ENCODE measurements at regions not wholly inside any gene's neighbourhood (a gene's known extent, or its start where the extent isn't known, plus 50 kb on each side); places are given as distances from the start of the nearest gene placed in this dataset.

- Mint-ChIP-seq H3K27ac (no peak overlapping the region), H3K4me1 (no peaks in the 10 kb centered on the region), H3K4me3 (no peak overlapping the region), H3K36me3 (no peaks in the 10 kb centered on the region), H3K27me3 (ENCODE audit: low read depth) (no peaks in the 10 kb centered on the region), H3K9me3 (peaks cover 3% of the 10 kb centered on the region)
- ATAC-seq (no peak), DNase-seq (ENCODE audit: low spot score) (no peak)
- POLR2A ChIA-PET = no interaction called here
- CTCF ChIA-PET = interaction anchor here (0.6 to 0.8 kb wide), 2 partner anchors 9 to 48 kb away, joined by 3 to 4 read pairs; no protein-coding TSS in a partner anchor
- TF ChIP-seq AFF4 (CRISPR knock-in tag; IDR thresholded peaks at IDR 0.05; ENCODE audit: borderline replicate concordance) = no peak
- no peak for TF ChIP-seq SP1 (CRISPR knock-in tag; conservative IDR thresholded peaks at IDR 0.05)
- no peak for TF ChIP-seq TP53 (CRISPR knock-in tag; IDR thresholded peaks at IDR 0.05)
- TF ChIP-seq TEAD4 (CRISPR knock-in tag; IDR thresholded peaks at IDR 0.05) = no peak
- no peak for TF ChIP-seq OVOL2 (CRISPR knock-in tag; IDR thresholded peaks at IDR 0.05; ENCODE audit: borderline replicate concordance)
- no peak for TF ChIP-seq ZSCAN18 (CRISPR knock-in tag; IDR thresholded peaks at IDR 0.05)
- no peak for TF ChIP-seq ZBTB43 (CRISPR knock-in tag; IDR thresholded peaks at IDR 0.05)
- no peak for TF ChIP-seq ATF2 (CRISPR knock-in tag; IDR thresholded peaks at IDR 0.05; ENCODE audit: borderline replicate concordance, low read depth)
- TF ChIP-seq ZNF121 (CRISPR knock-in tag; IDR thresholded peaks at IDR 0.05) = no peak
- no peak for TF ChIP-seq ZMAT4 (CRISPR knock-in tag; IDR thresholded peaks at IDR 0.05)
- TF ChIP-seq ATF3 (CRISPR knock-in tag; conservative IDR thresholded peaks at IDR 0.05) = no peak
- TF ChIP-seq GABPB1 (CRISPR knock-in tag; IDR thresholded peaks at IDR 0.05) = no peak
Measured at GRCh38 chr13:89883893-89884448, 1463.5 kb upstream of the MIR17HG start.

GRCh38 chr13:89890806-89891205 is 1456.7 kb upstream of the MIR17HG start:
- peaks cover 17% of the 10 kb centered on the region for H3K9me3 Mint-ChIP-seq
- DNase-seq (ENCODE audit: low spot score) = no peak
- CTCF ChIA-PET = no interaction called here
- POLR2A ChIA-PET = no interaction called here
- no peaks in the 10 kb centered on the region for H3K36me3 Mint-ChIP-seq
- no peak for ATAC-seq
- no peak overlapping the region for H3K4me3 Mint-ChIP-seq
- H3K4me1 Mint-ChIP-seq = no peaks in the 10 kb centered on the region
- no peak overlapping the region for H3K27ac Mint-ChIP-seq
- no peaks in the 10 kb centered on the region for H3K27me3 Mint-ChIP-seq (ENCODE audit: low read depth)
- no peak for TF ChIP-seq ZNF281 (CRISPR knock-in tag; IDR thresholded peaks at IDR 0.05)
- TF ChIP-seq EMX1 (CRISPR knock-in tag; IDR thresholded peaks at IDR 0.05) = no peak
- TF ChIP-seq NFYB (CRISPR knock-in tag; conservative IDR thresholded peaks at IDR 0.05; ENCODE audit: low read depth) = no peak
- TF ChIP-seq ZNF121 (CRISPR knock-in tag; IDR thresholded peaks at IDR 0.05) = no peak
- no peak for TF ChIP-seq FOXP4 (CRISPR knock-in tag; IDR thresholded peaks at IDR 0.05)
- no peak for TF ChIP-seq PREB (CRISPR knock-in tag; IDR thresholded peaks at IDR 0.05; ENCODE audit: borderline replicate concordance)
- no peak for TF ChIP-seq USF2 (CRISPR knock-in tag; IDR thresholded peaks at IDR 0.05)
- no peak for TF ChIP-seq ATF3 (CRISPR knock-in tag; conservative IDR thresholded peaks at IDR 0.05)
